Esophagus mucosa (tissue), 1 donor: ENCODE measurements at regions not wholly inside any gene's neighbourhood (a gene's known extent, or its start where the extent isn't known, plus 50 kb on each side); places are given as distances from the start of the nearest gene placed in this dataset.
"Not testable (repeated sequence)": the region's sequence is repeated elsewhere in the genome, so short reads cannot be mapped to it uniquely, and the experiment has no call there.

ENCODE experiments used
- ATAC-seq: fragments of 200-7000 bp; cut with Tn5 transposase; one replicate; pipeline ENCODE4 v1.9.1; 2020
- donor health status: DM: yes; HTN: yes; CAD: no.

- ATAC-seq = no peak
These were observed 78.3 kb upstream of the SLC16A7 start for GRCh38 chr12:59517522-59517921.

GRCh38 chr12:59500915-59501314, 94.9 kb upstream of the SLC16A7 start:
- ATAC-seq = no peak

GRCh38 chr12:59500335-59500734, 95.5 kb upstream of the SLC16A7 start:
- ATAC-seq = no peak

GRCh38 chr12:59499774-59500173, 96.1 kb upstream of the SLC16A7 start:
- ATAC-seq = no peak

- no peak for ATAC-seq
These were observed 101.2 kb upstream of the SLC16A7 start for GRCh38 chr12:59494617-59495016.

- no peak for ATAC-seq
These were observed 104.0 kb upstream of the SLC16A7 start for GRCh38 chr12:59491877-59492276.

GRCh38 chr12:59486827-59487226, 109.0 kb upstream of the SLC16A7 start:
- no peak for ATAC-seq

- ATAC-seq = no peak
These were observed 111.3 kb upstream of the SLC16A7 start for GRCh38 chr12:59484575-59484974.

GRCh38 chr12:59474236-59474635, 121.6 kb upstream of the SLC16A7 start:
- not testable (repeated sequence) for ATAC-seq

GRCh38 chr12:59472273-59472672, 123.6 kb upstream of the SLC16A7 start:
- no peak for ATAC-seq

GRCh38 chr12:59459966-59460660, 135.7 kb upstream of the SLC16A7 start:
- ATAC-seq = no peak

GRCh38 chr12:59453475-59453874, 142.4 kb upstream of the SLC16A7 start:
- no peak for ATAC-seq

- ATAC-seq = no peak
These were observed 143.1 kb upstream of the SLC16A7 start for GRCh38 chr12:59452746-59453145.

GRCh38 chr12:59452259-59452658, 143.6 kb upstream of the SLC16A7 start:
- no peak for ATAC-seq

GRCh38 chr12:59446116-59446515, 149.7 kb upstream of the SLC16A7 start:
- ATAC-seq = no peak

GRCh38 chr12:59444932-59445331, 150.9 kb upstream of the SLC16A7 start:
- no peak for ATAC-seq

GRCh38 chr12:59432057-59432456, 163.8 kb upstream of the SLC16A7 start:
- ATAC-seq = no peak

GRCh38 chr12:59431266-59431665, 164.6 kb upstream of the SLC16A7 start:
- ATAC-seq = no peak

GRCh38 chr12:59429766-59430165, 166.1 kb upstream of the SLC16A7 start:
- ATAC-seq = no peak

GRCh38 chr12:59425798-59426197, 170.0 kb upstream of the SLC16A7 start:
- ATAC-seq = no peak

GRCh38 chr12:59424666-59425065, 171.2 kb upstream of the SLC16A7 start:
- not testable (repeated sequence) for ATAC-seq

- no peak for ATAC-seq
These were observed 181.8 kb upstream of the SLC16A7 start for GRCh38 chr12:59414051-59414450.

GRCh38 chr12:59408431-59408830, 187.4 kb upstream of the SLC16A7 start:
- ATAC-seq = no peak

- no peak for ATAC-seq
These were observed 188.0 kb upstream of the SLC16A7 start for GRCh38 chr12:59407799-59408198.

- no peak for ATAC-seq
These were observed 189.8 kb upstream of the SLC16A7 start for GRCh38 chr12:59405992-59406391.
